GM21526 (cell line): ENCODE measurements at regions not wholly inside any gene's neighbourhood (a gene's known extent, or its start where the extent isn't known, plus 50 kb on each side); places are given as distances from the start of the nearest gene placed in this dataset.
"Not testable (repeated sequence)": the region's sequence is repeated elsewhere in the genome, so short reads cannot be mapped to it uniquely, and the experiment has no call there.

Experiments
- ATAC-seq: cut with Tn5 transposase; IDR thresholded peaks from one replicate; pipeline ENCODE4 v1.9.1; 2021; ENCODE audit warnings: moderate library complexity; ENCODE audit not compliant: unreplicated experiment, low FRiP score

GRCh38 chr14:21894898-21895194, 221.2 kb upstream of the OR4E1 start:
- ATAC-seq = not testable (repeated sequence)

DNA sequence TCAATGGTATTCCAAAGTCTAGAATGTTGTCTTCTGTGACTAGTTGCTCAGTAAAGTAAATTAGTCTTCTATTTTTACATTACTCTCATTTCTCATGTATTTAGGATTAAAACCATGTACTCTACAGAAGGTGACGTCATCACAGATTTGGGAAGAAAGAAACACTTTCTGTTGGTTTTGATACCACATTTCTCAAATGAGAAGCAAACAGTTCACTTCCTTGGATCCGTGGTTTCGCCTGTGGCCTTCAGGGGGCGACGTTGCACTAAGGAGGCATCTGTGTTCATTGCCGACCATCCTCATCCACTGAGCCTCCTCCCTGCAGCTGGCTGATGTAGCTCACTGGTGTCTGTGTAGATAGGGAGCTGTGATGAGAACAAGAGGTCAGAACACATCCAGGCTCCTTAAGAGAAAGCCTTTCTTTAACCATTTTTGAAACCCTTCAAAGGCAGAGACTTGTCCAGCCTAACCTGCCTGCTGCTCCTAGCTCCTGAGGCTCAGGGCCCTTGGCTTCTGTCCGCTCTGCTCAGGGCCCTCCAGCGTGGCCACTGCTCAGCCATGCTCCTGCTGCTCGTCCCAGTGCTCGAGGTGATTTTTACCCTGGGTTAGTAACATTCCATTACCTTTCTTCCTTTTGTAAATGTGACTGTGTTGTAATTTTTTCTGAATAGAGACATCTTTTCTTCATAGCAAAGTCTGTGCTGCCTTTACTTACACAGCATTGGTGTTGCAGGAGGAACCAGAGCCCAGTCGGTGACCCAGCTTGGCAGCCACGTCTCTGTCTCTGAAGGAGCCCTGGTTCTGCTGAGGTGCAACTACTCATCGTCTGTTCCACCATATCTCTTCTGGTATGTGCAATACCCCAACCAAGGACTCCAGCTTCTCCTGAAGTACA, 220.6 kb upstream of the OR4E1 start:
- no peak for ATAC-seq

- no peak for ATAC-seq
Observed at GRCh38 chr14:21891921-21892320, 218.3 kb upstream of the OR4E1 start.

DNA sequence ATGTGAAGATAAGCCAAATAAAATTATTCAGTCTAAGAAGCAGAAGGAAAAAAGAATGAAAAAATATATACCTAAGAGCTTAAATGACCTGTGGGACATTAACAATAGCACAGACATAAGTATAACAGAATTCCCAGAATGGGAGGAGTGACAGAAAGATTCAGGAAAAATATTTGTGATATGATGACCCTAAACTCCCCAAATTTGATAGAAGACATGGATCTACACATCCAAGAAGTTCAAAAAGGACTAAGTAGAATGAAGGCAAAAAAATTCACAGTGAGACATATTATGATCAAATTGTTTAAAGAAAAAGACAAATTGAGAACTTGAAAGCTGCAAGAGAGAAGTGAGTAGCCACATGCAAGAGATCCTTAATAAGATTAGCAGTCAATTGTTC, 211.4 kb upstream of the OR4E1 start:
- no peak for ATAC-seq

DNA sequence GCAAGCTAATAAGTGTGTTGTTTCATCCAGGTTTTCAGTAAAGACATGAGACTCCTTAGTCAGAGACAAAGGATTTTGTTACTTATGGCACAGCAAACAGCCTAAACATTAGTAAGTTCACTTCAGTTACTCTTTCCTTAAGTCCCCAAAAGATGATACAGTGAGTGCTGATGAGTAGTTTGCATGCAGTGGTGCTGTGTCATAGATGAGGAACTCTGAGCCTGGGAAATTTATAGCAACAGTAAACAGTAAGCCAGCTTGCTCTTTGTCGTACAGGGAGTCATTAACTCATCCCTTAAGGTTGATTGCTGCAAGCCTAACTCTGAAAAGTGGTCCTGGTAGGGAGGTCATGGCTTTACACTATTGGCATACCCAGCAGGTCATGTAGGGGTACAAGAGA, 208.6 kb upstream of the OR4E1 start:
- ATAC-seq = no peak

- no peak for ATAC-seq
Observed at GRCh38 chr14:21880918-21881317, 207.3 kb upstream of the OR4E1 start.

- ATAC-seq = no peak
Observed at GRCh38 chr14:21875791-21876190, 202.2 kb upstream of the OR4E1 start.

DNA sequence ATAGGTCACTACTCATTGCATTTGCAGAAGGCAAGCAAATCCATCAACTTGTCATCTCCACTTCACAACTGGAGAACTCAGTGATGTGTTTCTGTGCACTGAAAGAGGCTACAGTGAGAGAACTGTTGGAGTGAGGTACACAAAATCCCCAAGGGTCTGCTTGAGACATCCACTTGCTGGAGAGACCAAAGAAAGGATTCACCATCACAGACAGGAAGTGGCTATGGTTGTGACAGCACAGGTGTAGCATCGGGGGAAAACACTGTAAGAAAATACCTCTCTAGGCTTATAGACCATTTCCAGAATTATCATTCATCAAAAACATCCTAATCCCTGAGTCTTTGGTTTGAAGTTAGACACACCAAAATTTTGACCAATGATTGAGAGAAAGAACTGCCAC, 201.3 kb upstream of the OR4E1 start:
- no peak for ATAC-seq

GRCh38 chr14:21874167-21874566, 200.5 kb upstream of the OR4E1 start:
- ATAC-seq = no peak

DNA sequence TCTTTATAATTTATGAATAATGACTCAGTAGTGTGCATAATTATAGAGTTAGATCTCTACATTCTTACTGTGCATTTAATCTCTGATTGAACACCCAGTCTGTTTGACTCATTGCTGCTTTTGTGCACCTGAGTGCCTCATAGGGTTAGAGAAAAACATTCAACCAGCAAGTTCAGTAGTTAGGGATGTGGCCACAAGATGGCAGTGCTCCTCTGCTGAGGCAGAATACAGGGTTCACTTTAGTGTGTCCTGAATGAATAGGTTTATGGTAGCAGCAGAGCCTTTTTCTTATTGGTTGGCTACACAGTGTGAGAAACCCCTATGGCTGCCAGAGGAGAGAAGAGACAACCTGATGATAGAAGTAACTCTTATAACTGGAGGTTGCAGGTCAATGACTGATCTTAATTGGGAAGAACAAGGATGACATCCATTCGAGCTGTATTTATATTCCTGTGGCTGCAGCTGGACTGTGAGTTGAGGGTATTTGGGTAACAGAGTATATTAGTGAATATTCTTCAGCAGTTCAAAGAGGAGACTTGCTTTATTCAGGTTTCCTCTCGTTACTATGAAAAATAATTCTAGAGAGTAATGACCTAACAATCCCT, 194.9 kb upstream of the OR4E1 start:
- ATAC-seq = peak; percentile 71

GRCh38 chr14:21867541-21867940, 193.9 kb upstream of the OR4E1 start:
- ATAC-seq = no peak

- ATAC-seq = no peak
Observed at GRCh38 chr14:21866479-21866878, 192.9 kb upstream of the OR4E1 start.

DNA sequence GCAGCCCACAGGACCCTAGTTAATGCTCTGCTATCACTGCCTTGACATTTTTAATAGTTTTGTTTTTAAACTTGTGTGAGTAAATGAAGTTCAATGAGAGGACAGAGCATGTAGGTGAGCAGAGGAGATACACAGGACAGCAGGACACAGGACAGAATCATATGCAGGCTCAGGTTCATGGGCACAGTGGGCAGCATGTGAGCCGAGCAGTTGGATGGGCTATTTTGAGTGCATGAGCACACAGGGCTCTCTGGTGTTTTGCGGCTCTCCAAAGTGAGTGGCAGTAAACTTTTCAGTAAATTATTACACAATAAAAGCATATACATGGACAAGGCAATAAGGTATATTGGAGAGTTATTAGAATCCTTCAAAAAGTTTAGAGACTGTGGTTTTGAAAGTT, 189.7 kb upstream of the OR4E1 start:
- ATAC-seq = no peak

GRCh38 chr14:21861153-21861552, 187.5 kb upstream of the OR4E1 start:
- no peak for ATAC-seq

GRCh38 chr14:21860172-21860571, 186.6 kb upstream of the OR4E1 start:
- ATAC-seq = no peak

- ATAC-seq = no peak
Observed at GRCh38 chr14:21852775-21853174, 179.2 kb upstream of the OR4E1 start.

DNA sequence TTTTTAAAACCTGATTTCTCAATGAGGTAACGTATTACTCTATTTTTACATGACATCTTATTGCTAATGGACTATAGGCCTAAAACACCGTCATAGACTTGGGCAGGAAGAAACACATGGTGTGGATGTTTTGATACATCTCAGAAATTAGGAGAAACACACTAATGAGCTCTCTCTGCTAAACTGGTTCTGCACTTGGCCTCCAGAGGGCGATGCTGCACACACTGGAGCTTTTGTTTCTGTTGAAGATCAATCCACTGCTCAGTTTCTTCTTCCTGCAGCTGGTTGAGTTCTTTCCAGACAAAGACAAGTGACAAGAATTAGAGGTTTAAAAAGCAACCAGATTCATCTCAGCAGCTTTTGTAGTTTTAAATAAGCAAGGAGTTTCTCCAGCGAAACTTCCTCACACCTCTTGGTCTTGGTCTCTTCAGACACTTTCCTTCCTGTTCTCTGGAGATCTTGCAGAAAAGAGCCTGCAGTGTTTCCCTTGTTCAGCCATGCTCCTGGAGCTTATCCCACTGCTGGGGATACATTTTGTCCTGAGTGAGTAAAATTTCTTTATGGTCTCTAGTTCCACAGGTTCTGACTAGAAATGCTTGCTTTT, 178.5 kb upstream of the OR4E1 start:
- ATAC-seq = peak; percentile 62

- not testable (repeated sequence) for ATAC-seq
Observed at GRCh38 chr14:21846902-21847301, 173.3 kb upstream of the OR4E1 start.

DNA sequence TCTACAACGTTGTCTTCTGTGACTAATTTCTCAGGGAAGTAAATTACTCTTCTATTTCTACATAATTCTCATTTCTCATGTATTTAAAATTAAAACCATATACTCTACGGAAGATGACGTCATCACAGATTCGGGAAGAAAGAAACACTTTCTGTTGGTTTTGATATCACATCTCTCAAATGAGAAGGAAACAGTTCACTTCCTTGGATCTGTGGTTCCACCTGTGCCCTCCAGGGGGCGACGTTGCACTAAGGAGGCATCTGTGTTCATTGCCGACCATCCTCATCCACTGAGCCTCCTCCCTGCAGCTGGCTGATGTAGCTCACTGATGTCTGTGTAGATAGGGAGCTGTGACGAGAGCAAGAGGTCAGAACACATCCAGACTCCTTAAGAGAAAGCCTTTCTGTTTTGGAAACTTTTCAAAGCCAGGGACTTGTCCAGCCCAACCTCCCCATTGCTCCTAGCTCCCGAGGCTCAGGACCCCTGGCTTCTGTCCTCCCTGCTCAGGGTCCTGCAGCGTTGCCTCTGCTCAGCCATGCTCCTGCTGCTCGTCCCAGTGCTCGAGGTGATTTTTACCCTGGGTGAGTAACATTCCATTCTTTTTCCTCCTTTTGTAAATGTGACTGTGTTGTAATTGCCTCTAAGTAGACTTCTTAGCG, 172.7 kb upstream of the OR4E1 start:
- peak; percentile 72 for ATAC-seq

- ATAC-seq = no peak
Observed at GRCh38 chr14:21840765-21841164, 167.1 kb upstream of the OR4E1 start.

DNA sequence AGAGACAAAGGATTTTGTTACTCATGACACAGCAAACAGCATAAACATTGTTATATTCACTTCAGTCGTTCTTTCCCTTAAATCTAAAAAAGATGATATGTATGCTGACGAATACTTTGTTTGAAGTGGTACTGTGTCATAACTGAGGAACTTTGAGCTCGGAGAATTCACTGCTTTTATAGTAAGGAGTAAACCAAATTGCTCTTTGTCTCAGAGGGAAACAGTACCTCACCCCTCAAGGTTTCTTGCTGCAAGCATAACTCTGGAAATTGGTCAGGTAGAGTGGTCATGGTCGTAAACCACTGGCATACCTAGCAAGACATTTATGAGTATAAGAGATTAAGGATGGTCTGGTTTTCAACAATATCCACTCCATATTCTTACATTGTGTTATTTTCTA, 160.2 kb upstream of the OR4E1 start:
- no peak for ATAC-seq
